Activated CD4-positive, alpha-beta T cell treated with anti-CD3 and anti-CD28 coated beads, Interleukin-2, amount 10 ng/mL, durations not matched to agents 24 days and 14 days (primary cell): ENCODE measurements at regions not wholly inside any gene's neighbourhood (a gene's known extent, or its start where the extent isn't known, plus 50 kb on each side); places are given as distances from the start of the nearest gene placed in this dataset.
"Not testable (repeated sequence)": the region's sequence is repeated elsewhere in the genome, so short reads cannot be mapped to it uniquely, and the experiment has no call there.

Experiments
- DNase-seq: peaks from one replicate; pipeline ENCODE4 v3.0.0; 2022
- H3K27ac Mint-ChIP-seq: one replicate; pipeline ENCODE4 v1.8.0; 2022; ENCODE audit warnings: mild to moderate bottlenecking, mixed read lengths
- H3K27me3 Mint-ChIP-seq: one replicate; pipeline ENCODE4 v1.8.0; 2022; ENCODE audit warnings: mixed read lengths
- H3K36me3 Mint-ChIP-seq: one replicate; pipeline ENCODE4 v1.8.0; 2022; ENCODE audit warnings: low read depth, mild to moderate bottlenecking, mixed read lengths
- H3K4me1 Mint-ChIP-seq: one replicate; pipeline ENCODE4 v1.8.0; 2021; ENCODE audit warnings: mixed read lengths
- H3K4me3 Mint-ChIP-seq: one replicate; pipeline ENCODE4 v1.8.0; 2022; ENCODE audit warnings: mild to moderate bottlenecking, moderate library complexity, mixed read lengths
- H3K9me3 Mint-ChIP-seq: one replicate; pipeline ENCODE4 v1.8.0; 2021; ENCODE audit warnings: mixed read lengths
- intact Hi-C: fragments of 100-400 bp; cut with micrococcal nuclease; formaldehyde crosslinking; loops from one replicate; pipeline ENCODE4 v1.15.1; 2023

- H3K9me3 Mint-ChIP-seq, H3K27ac Mint-ChIP-seq: not testable (repeated sequence)
These were observed 143.5 kb upstream of the NPY2R start for GRCh38 chr4:155064934-155065333.

GRCh38 chr4:155066871-155067270 lies 141.6 kb upstream of the NPY2R start:
- intact Hi-C loops = no loop called here

More at GRCh38 chr4:155064934-155065333, 143.5 kb upstream of the NPY2R start:
- intact Hi-C loops, H3K27me3 Mint-ChIP-seq, H3K36me3 Mint-ChIP-seq, DNase-seq, H3K4me1 Mint-ChIP-seq, H3K4me3 Mint-ChIP-seq: not testable (repeated sequence)

GRCh38 chr4:155071962-155072361 lies 136.5 kb upstream of the NPY2R start:
- intact Hi-C loops = no loop called here
- Mint-ChIP-seq H3K27ac (no peak overlapping the region), H3K4me3 (no peak overlapping the region), H3K27me3 (no peaks in the 10 kb centered on the region), H3K36me3 (no peaks in the 10 kb centered on the region), H3K9me3 (no peaks in the 10 kb centered on the region), H3K4me1 (no peaks in the 10 kb centered on the region)
- DNase-seq = no peak

More at GRCh38 chr4:155066871-155067270, 141.6 kb upstream of the NPY2R start:
- H3K4me1 Mint-ChIP-seq = no peaks in the 10 kb centered on the region
- H3K9me3 Mint-ChIP-seq = no peaks in the 10 kb centered on the region
- no peaks in the 10 kb centered on the region for H3K27me3 Mint-ChIP-seq
- H3K4me3 Mint-ChIP-seq = no peak overlapping the region
- H3K36me3 Mint-ChIP-seq = no peaks in the 10 kb centered on the region
- H3K27ac Mint-ChIP-seq = no peak overlapping the region
- no peak for DNase-seq

GRCh38 chr4:155072417-155072816 lies 136.0 kb upstream of the NPY2R start:
- Mint-ChIP-seq H3K4me1 (no peaks in the 10 kb centered on the region), H3K36me3 (no peaks in the 10 kb centered on the region), H3K9me3 (no peaks in the 10 kb centered on the region), H3K27ac (no peak overlapping the region), H3K4me3 (no peak overlapping the region), H3K27me3 (no peaks in the 10 kb centered on the region)
- DNase-seq = no peak
- intact Hi-C loops = no loop called here

GRCh38 chr4:155073852-155074251 lies 134.6 kb upstream of the NPY2R start:
- H3K9me3 Mint-ChIP-seq = no peaks in the 10 kb centered on the region
- no peaks in the 10 kb centered on the region for H3K36me3 Mint-ChIP-seq

GRCh38 chr4:155076256-155076785 lies 132.1 kb upstream of the NPY2R start:
- Mint-ChIP-seq H3K36me3 (no peaks in the 10 kb centered on the region), H3K4me3 (no peak overlapping the region), H3K4me1 (no peaks in the 10 kb centered on the region), H3K27me3 (no peaks in the 10 kb centered on the region), H3K27ac (no peak overlapping the region), H3K9me3 (no peaks in the 10 kb centered on the region)
- intact Hi-C loops = no loop called here
- no peak for DNase-seq

More at GRCh38 chr4:155073852-155074251, 134.6 kb upstream of the NPY2R start:
- no peak for DNase-seq
- Mint-ChIP-seq H3K27me3 (no peaks in the 10 kb centered on the region), H3K4me3 (no peak overlapping the region), H3K27ac (no peak overlapping the region), H3K4me1 (no peaks in the 10 kb centered on the region)
- intact Hi-C loops = no loop called here

GRCh38 chr4:155077452-155078229 lies 130.8 kb upstream of the NPY2R start:
- H3K9me3 Mint-ChIP-seq = no peaks in the 10 kb centered on the region
- intact Hi-C loops = no loop called here
- no peak for DNase-seq
- H3K4me1 Mint-ChIP-seq = no peaks in the 10 kb centered on the region
- no peak overlapping the region for H3K27ac Mint-ChIP-seq
- H3K36me3 Mint-ChIP-seq = no peaks in the 10 kb centered on the region
- H3K27me3 Mint-ChIP-seq = no peaks in the 10 kb centered on the region
- H3K4me3 Mint-ChIP-seq = no peak overlapping the region

GRCh38 chr4:155079871-155080270 lies 128.6 kb upstream of the NPY2R start:
- Mint-ChIP-seq H3K36me3 (no peaks in the 10 kb centered on the region), H3K4me1 (no peaks in the 10 kb centered on the region), H3K27ac (no peak overlapping the region), H3K4me3 (no peak overlapping the region), H3K27me3 (no peaks in the 10 kb centered on the region), H3K9me3 (no peaks in the 10 kb centered on the region)
- no peak for DNase-seq
- intact Hi-C loops = no loop called here

- no peak for DNase-seq
- Mint-ChIP-seq H3K9me3 (no peaks in the 10 kb centered on the region), H3K27ac (no peak overlapping the region), H3K36me3 (no peaks in the 10 kb centered on the region), H3K27me3 (no peaks in the 10 kb centered on the region), H3K4me3 (no peak overlapping the region), H3K4me1 (no peaks in the 10 kb centered on the region)
- intact Hi-C loops = no loop called here
These were observed 127.2 kb upstream of the NPY2R start for GRCh38 chr4:155081222-155081621.

- Mint-ChIP-seq H3K36me3 (no peaks in the 10 kb centered on the region), H3K4me3 (no peak overlapping the region), H3K27me3 (no peaks in the 10 kb centered on the region), H3K27ac (no peak overlapping the region), H3K4me1 (no peaks in the 10 kb centered on the region), H3K9me3 (no peaks in the 10 kb centered on the region)
- intact Hi-C loops = no loop called here
- DNase-seq = no peak
These were observed 122.4 kb upstream of the NPY2R start for GRCh38 chr4:155085843-155086530.

GRCh38 chr4:155094201-155094820 lies 114.1 kb upstream of the NPY2R start:
- H3K4me3 Mint-ChIP-seq = no peak overlapping the region
- no peak overlapping the region for H3K27ac Mint-ChIP-seq
- no peaks in the 10 kb centered on the region for H3K9me3 Mint-ChIP-seq
- no peak for DNase-seq
- intact Hi-C loops = no loop called here
- no peaks in the 10 kb centered on the region for H3K36me3 Mint-ChIP-seq
- no peaks in the 10 kb centered on the region for H3K4me1 Mint-ChIP-seq
- H3K27me3 Mint-ChIP-seq = no peaks in the 10 kb centered on the region

- Mint-ChIP-seq H3K4me1 (no peaks in the 10 kb centered on the region), H3K4me3 (no peak overlapping the region), H3K27ac (no peak overlapping the region), H3K9me3 (no peaks in the 10 kb centered on the region), H3K36me3 (no peaks in the 10 kb centered on the region), H3K27me3 (no peaks in the 10 kb centered on the region)
- DNase-seq = no peak
- intact Hi-C loops = no loop called here
These were observed 109.2 kb upstream of the NPY2R start for GRCh38 chr4:155099231-155099630.

GRCh38 chr4:155106629-155107028 lies 101.8 kb upstream of the NPY2R start:
- Mint-ChIP-seq H3K9me3 (no peaks in the 10 kb centered on the region), H3K27me3 (no peaks in the 10 kb centered on the region), H3K27ac (no peak overlapping the region), H3K4me1 (no peaks in the 10 kb centered on the region), H3K4me3 (no peak overlapping the region), H3K36me3 (no peaks in the 10 kb centered on the region)
- intact Hi-C loops = no loop called here
- no peak for DNase-seq

GRCh38 chr4:155107059-155107458 lies 101.4 kb upstream of the NPY2R start:
- intact Hi-C loops = no loop called here
- H3K36me3 Mint-ChIP-seq = no peaks in the 10 kb centered on the region

More at GRCh38 chr4:155107059-155107458, 101.4 kb upstream of the NPY2R start:
- no peak for DNase-seq
- no peak overlapping the region for H3K27ac Mint-ChIP-seq
- no peak overlapping the region for H3K4me3 Mint-ChIP-seq
- no peaks in the 10 kb centered on the region for H3K9me3 Mint-ChIP-seq
- no peaks in the 10 kb centered on the region for H3K4me1 Mint-ChIP-seq
- no peaks in the 10 kb centered on the region for H3K27me3 Mint-ChIP-seq
